Astrocyte of the spinal cord (primary cell): ENCODE measurements at regions not wholly inside any gene's neighbourhood (a gene's known extent, or its start where the extent isn't known, plus 50 kb on each side); places are given as distances from the start of the nearest gene placed in this dataset.

ENCODE experiments used
- DNase-seq: peaks from one replicate; pipeline ENCODE4 v3.0.0; 2011; ENCODE audit warnings: low read depth, low spot score
- H3K4me3 ChIP-seq: 2 replicates; pipeline ENCODE4 v1.5.1; 2011; ENCODE audit warnings: low read depth, mild to moderate bottlenecking, low read length, moderate library complexity
- in situ Hi-C: cut with HindIII; loops from 2 replicates; pipeline ENCODE4 v1.10.0; 2017; ENCODE audit warnings: low sequenced_read_pairs
- TF ChIP-seq, protein P1 (sequence below): IDR thresholded peaks from 2 replicates; pipeline ENCODE4 v1.5.1; 2012; ENCODE audit warnings: low read depth, mild to moderate bottlenecking, low read length, inconsistent platforms

DNA sequence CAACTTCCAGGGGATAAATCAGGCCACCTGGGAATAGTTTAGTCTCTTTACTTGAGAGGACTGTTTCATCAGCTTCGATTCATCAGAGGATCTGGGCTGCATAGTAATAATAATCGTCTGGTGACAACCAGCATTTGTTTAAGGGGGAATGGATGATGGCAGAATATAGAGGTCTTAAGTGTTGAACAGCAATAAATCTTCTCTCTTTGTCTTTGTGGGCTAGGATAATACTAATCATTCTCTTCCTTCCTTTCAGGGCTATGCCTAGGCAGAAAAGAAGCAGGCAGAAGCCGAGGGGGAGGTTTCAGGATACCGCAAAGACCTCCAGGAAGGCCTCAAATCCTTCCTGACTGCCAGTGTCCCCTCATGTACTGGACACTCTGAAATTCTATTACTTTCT is 150.4 kb upstream of the GAREM1 start:
- DNase-seq, result no peak
- in situ Hi-C loops, result no loop called here
- H3K4me3 ChIP-seq, result no peak overlapping the region
- TF ChIP-seq, protein P1, sequence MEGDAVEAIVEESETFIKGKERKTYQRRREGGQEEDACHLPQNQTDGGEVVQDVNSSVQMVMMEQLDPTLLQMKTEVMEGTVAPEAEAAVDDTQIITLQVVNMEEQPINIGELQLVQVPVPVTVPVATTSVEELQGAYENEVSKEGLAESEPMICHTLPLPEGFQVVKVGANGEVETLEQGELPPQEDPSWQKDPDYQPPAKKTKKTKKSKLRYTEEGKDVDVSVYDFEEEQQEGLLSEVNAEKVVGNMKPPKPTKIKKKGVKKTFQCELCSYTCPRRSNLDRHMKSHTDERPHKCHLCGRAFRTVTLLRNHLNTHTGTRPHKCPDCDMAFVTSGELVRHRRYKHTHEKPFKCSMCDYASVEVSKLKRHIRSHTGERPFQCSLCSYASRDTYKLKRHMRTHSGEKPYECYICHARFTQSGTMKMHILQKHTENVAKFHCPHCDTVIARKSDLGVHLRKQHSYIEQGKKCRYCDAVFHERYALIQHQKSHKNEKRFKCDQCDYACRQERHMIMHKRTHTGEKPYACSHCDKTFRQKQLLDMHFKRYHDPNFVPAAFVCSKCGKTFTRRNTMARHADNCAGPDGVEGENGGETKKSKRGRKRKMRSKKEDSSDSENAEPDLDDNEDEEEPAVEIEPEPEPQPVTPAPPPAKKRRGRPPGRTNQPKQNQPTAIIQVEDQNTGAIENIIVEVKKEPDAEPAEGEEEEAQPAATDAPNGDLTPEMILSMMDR, result no peak

DNA sequence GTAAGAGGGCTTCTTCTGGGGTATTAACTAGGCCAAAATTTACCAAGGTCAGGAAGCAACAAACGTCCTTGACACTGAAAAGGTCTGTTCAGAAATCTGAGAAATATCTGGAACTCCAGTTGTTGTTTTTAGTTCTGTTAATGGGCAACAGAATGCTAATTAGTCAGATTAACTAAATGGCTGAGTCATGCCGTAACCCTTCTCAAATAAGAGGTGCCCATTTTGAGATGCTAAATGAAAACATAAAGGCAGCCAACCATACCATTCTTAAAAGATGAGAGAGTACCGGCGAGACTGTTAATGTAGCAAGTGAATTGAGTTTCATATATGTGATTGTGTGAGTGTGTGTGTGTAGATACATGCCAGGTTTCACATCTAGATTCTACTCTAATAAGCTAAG is 147.9 kb upstream of the GAREM1 start:
- in situ Hi-C loops, result no loop called here
- DNase-seq, result no peak
- H3K4me3 ChIP-seq, result no peak overlapping the region
- TF ChIP-seq, protein P1, result no peak

DNA sequence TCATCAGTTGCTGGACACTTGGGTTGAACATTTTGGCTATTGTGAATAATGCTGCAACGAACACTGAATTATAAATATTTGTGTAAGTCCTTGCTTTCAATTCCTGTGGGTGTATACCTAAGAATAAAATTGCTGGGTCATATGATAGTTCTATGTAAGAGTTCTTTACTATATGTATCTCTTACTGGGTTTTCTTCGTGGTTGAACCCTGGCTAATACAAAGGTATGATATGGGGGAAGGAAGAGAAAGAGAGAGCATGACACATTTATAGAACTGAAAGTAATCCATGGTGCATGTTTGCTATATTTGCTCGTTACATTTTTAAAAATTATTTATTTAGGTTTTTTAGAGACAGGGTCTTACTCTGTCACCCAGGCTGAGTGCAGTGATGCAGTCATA is 143.1 kb upstream of the GAREM1 start:
- DNase-seq, result no peak
- H3K4me3 ChIP-seq, result no peak overlapping the region
- in situ Hi-C loops, result no loop called here
- TF ChIP-seq, protein P1, result no peak

DNA sequence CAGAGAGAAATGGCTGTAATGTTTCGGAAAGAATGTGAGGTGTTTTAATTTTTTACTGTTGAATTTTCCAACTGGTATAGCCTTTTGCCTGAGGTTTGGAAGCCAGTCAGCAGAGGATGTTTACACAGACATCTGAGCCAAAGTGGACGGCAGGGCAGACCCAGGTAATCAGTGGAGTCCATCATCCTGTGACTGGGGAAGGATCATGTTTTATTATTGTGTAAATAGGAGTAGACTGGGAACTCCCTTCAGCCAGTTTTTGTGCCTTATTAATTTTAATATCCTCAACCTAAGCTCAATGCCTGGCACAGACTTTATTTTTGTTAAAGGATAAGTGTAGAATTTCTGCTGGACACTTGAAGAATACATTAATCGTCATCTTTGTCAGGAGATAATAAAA is 142.0 kb upstream of the GAREM1 start:
- no peak for DNase-seq
- TF ChIP-seq, protein P1, result no peak
- H3K4me3 ChIP-seq, result no peak overlapping the region
- in situ Hi-C loops, result no loop called here

DNA sequence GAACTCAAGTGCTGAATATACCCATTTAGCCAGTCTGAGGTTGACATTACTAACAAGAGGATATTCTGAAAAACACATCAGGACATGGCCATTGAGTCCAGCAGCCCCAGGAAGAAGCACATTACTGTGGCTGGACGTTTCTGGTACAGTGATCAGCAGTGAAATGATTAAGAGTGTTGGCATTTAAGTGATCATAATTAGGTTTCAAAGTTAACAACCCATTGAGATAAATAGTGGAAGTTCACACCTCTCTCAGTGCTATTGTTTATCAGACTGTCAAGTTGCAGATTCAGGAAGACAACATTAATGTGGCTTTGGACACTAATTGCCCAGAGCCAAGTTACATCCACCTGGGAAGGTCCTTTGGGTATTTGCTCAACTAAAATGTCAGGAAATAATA is 139.5 kb upstream of the GAREM1 start:
- TF ChIP-seq, protein P1, result no peak
- no peak for DNase-seq
- no peak overlapping the region for H3K4me3 ChIP-seq
- in situ Hi-C loops, result no loop called here

DNA sequence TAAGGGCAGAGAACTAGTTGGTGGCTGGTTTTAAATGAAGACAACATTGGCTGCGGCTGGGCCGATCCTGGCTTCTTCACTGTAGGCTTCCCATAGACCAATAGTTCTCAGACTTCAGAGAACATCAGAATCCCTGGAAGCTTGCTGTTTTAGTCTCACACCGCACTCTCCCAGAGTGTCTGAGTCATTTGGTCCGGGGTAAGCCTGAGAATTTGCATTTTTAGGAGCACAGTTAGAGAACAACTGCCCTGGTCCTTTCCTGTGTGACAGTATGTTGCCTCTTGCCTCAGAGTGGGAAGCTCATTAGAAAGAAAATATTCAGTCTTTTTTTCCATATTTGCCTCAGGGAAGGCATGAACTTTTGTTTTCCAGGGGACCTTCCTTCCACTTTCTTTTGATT is 137.1 kb upstream of the GAREM1 start:
- DNase-seq, result no peak
- TF ChIP-seq, protein P1, result no peak
- in situ Hi-C loops, result no loop called here
- H3K4me3 ChIP-seq, result no peak overlapping the region

DNA sequence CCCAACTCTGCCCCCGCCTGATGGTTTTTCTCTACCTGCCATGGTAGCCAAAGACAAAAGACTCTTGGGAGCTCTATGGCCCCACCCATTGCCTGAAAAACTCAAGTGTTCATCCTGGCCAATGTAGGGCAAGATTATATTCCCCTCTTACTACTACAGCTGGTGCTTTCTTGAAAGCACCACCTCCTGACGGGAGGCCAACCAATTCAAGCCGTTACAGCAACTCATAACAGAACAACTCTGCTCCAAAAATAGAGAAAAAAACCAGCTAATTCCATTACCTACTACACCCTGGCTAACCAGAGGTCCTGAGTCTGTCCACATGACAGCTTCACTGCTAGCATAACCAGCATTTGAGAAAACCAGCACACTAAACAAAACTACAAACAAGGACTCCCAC is 127.5 kb upstream of the GAREM1 start:
- no peak overlapping the region for H3K4me3 ChIP-seq
- no peak for DNase-seq
- in situ Hi-C loops, result no loop called here
- TF ChIP-seq, protein P1, result no peak
